HepG2 (cell line): ENCODE measurements at regions not wholly inside any gene's neighbourhood (a gene's known extent, or its start where the extent isn't known, plus 50 kb on each side); places are given as distances from the start of the nearest gene placed in this dataset.

Source experiments
- ARID2 ChIP-seq: sonication (generic); formaldehyde crosslinking; IDR thresholded peaks from 2 replicates; pipeline ENCODE4 v1.8.1; 2022; ENCODE audit warnings: mild to moderate bottlenecking, missing genetic modification reagents, borderline replicate concordance
- ETV5 ChIP-seq: IDR thresholded peaks from 2 replicates; pipeline ENCODE4 v1.6.1; 2018; ENCODE audit warnings: missing biosample characterization, missing genetic modification reagents, inconsistent platforms, borderline replicate concordance
- NFIB ChIP-seq: sonication (generic); formaldehyde crosslinking; IDR thresholded peaks from 2 replicates; pipeline ENCODE4 v1.9.0; 2021; ENCODE audit warnings: missing genetic modification reagents, mild to moderate bottlenecking, borderline replicate concordance
- ZNF101 ChIP-seq: sonication (generic); formaldehyde crosslinking; IDR thresholded peaks from 2 replicates; pipeline ENCODE4 v1.4.0; 2020; ENCODE audit warnings: mild to moderate bottlenecking, low read depth, missing genetic modification reagents, borderline replicate concordance
- ZNF614 ChIP-seq: IDR thresholded peaks from 2 replicates; pipeline ENCODE4 v1.6.1; 2018; ENCODE audit warnings: missing biosample characterization, missing genetic modification reagents, inconsistent platforms, borderline replicate concordance
- ZNF674 ChIP-seq: sonication (generic); formaldehyde crosslinking; IDR thresholded peaks from 2 replicates; pipeline ENCODE4 v1.5.0; 2020; ENCODE audit warnings: low read depth, mild to moderate bottlenecking, missing genetic modification reagents
- TF ChIP-seq, protein P1 (sequence below): sonication (generic); formaldehyde crosslinking; IDR thresholded peaks from 2 replicates; pipeline ENCODE4 v1.8.0; 2022; ENCODE audit warnings: mild to moderate bottlenecking, missing genetic modification reagents; ENCODE audit not compliant: insufficient replicate concordance
- TF ChIP-seq, protein P2 (sequence below): sonication (generic); formaldehyde crosslinking; IDR thresholded peaks from 2 replicates; pipeline ENCODE4 v1.8.1; 2023; ENCODE audit warnings: mild to moderate bottlenecking, moderate library complexity, missing genetic modification reagents
- TF ChIP-seq, protein P3 (sequence below): sonication (generic); formaldehyde crosslinking; IDR thresholded peaks from 2 replicates; pipeline ENCODE4 v1.5.1; 2020; ENCODE audit warnings: mild to moderate bottlenecking, missing genetic modification reagents, moderate library complexity

DNA sequence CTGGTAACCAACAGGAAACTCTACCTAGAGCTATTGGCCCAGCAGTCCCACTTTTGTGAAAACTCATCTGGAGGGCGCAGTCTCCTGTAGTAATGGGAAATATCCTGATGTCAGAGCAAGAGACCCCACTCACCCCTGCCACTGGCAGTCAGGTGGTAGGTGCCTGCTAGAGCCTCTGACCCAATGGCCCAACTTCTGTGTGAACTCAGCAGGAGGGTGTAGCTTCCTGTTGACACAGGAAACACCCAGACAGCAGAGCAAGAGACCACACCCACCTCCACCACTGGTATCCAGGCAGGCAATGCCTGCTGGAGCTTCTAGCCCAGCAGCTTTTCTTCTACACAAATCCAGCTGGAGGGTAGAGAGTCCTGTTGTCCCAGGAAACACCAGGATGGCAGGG, 1176.8 kb upstream of the PRR20A start (continued):
- TF ChIP-seq, protein P1, sequence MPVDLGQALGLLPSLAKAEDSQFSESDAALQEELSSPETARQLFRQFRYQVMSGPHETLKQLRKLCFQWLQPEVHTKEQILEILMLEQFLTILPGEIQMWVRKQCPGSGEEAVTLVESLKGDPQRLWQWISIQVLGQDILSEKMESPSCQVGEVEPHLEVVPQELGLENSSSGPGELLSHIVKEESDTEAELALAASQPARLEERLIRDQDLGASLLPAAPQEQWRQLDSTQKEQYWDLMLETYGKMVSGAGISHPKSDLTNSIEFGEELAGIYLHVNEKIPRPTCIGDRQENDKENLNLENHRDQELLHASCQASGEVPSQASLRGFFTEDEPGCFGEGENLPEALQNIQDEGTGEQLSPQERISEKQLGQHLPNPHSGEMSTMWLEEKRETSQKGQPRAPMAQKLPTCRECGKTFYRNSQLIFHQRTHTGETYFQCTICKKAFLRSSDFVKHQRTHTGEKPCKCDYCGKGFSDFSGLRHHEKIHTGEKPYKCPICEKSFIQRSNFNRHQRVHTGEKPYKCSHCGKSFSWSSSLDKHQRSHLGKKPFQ: no peak
- TF ChIP-seq NFIB (CRISPR knock-in tag) (no peak), ARID2 (no peak), ZNF101 (no peak), ZNF614 (no peak), ETV5 (no peak), ZNF674 (no peak)
- TF ChIP-seq, protein P2, sequence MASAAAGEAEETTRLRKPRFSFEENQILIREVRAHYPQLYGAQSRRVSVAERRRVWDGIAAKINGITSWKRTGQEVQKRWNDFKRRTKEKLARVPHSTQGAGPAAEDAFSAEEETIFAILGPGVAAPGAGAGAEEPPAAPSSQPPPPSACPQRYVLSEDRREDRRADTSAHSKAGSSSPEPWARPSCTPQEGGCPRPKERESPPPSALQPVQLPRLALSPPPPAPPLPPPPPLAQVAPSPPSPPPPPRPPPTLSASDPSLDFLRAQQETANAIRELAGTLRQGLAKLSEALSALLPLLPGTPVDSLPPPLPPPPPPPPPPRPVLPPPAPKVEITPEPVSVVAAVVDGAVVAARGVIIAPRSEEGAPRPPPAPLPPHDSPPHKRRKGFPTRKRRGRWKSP (CRISPR knock-in tag): no peak
- TF ChIP-seq, protein P3, sequence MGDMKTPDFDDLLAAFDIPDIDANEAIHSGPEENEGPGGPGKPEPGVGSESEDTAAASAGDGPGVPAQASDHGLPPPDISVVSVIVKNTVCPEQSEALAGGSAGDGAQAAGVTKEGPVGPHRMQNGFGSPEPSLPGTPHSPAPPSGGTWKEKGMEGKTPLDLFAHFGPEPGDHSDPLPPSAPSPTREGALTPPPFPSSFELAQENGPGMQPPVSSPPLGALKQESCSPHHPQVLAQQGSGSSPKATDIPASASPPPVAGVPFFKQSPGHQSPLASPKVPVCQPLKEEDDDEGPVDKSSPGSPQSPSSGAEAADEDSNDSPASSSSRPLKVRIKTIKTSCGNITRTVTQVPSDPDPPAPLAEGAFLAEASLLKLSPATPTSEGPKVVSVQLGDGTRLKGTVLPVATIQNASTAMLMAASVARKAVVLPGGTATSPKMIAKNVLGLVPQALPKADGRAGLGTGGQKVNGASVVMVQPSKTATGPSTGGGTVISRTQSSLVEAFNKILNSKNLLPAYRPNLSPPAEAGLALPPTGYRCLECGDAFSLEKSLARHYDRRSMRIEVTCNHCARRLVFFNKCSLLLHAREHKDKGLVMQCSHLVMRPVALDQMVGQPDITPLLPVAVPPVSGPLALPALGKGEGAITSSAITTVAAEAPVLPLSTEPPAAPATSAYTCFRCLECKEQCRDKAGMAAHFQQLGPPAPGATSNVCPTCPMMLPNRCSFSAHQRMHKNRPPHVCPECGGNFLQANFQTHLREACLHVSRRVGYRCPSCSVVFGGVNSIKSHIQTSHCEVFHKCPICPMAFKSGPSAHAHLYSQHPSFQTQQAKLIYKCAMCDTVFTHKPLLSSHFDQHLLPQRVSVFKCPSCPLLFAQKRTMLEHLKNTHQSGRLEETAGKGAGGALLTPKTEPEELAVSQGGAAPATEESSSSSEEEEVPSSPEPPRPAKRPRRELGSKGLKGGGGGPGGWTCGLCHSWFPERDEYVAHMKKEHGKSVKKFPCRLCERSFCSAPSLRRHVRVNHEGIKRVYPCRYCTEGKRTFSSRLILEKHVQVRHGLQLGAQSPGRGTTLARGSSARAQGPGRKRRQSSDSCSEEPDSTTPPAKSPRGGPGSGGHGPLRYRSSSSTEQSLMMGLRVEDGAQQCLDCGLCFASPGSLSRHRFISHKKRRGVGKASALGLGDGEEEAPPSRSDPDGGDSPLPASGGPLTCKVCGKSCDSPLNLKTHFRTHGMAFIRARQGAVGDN (CRISPR knock-in tag): no peak
